GM18517 (cell line): ENCODE measurements at regions not wholly inside any gene's neighbourhood (a gene's known extent, or its start where the extent isn't known, plus 50 kb on each side); places are given as distances from the start of the nearest gene placed in this dataset.

ENCODE experiments used
- ATAC-seq: cut with Tn5 transposase; IDR thresholded peaks from one replicate; pipeline ENCODE4 v1.9.1; 2021; ENCODE audit warnings: mild to moderate bottlenecking, moderate library complexity; ENCODE audit not compliant: unreplicated experiment

- ATAC-seq = no peak
Measured at GRCh38 chr1:98482611-98483010, 178.9 kb upstream of the SNX7 start.

- no peak for ATAC-seq
Measured at GRCh38 chr1:98480271-98480670, 181.2 kb upstream of the SNX7 start.

GRCh38 chr1:98478121-98478520, 183.4 kb upstream of the SNX7 start:
- ATAC-seq = no peak

- no peak for ATAC-seq
Measured at GRCh38 chr1:98472878-98473277, 188.6 kb upstream of the SNX7 start.

- ATAC-seq = no peak
Measured at GRCh38 chr1:98471633-98472032, 189.9 kb upstream of the SNX7 start.

- ATAC-seq = no peak
Measured at GRCh38 chr1:98468111-98468717, 193.3 kb upstream of the SNX7 start.

- ATAC-seq = no peak
Measured at GRCh38 chr1:98467586-98467985, 193.9 kb upstream of the SNX7 start.

- no peak for ATAC-seq
Measured at GRCh38 chr1:98467122-98467521, 194.4 kb upstream of the SNX7 start.

GRCh38 chr1:98461873-98462385, 199.6 kb upstream of the SNX7 start:
- no peak for ATAC-seq

- no peak for ATAC-seq
Measured at GRCh38 chr1:98460136-98460535, 201.4 kb upstream of the SNX7 start.

GRCh38 chr1:98459486-98459870, 202.0 kb upstream of the SNX7 start:
- no peak for ATAC-seq

- no peak for ATAC-seq
Measured at GRCh38 chr1:98458511-98459485, 202.7 kb upstream of the SNX7 start.

- no peak for ATAC-seq
Measured at GRCh38 chr1:98457248-98457647, 204.3 kb upstream of the SNX7 start.

GRCh38 chr1:98454666-98455065, 206.9 kb upstream of the SNX7 start:
- no peak for ATAC-seq

- ATAC-seq = no peak
Measured at GRCh38 chr1:98453066-98453465, 208.5 kb upstream of the SNX7 start.

- ATAC-seq = peak; percentile 49
Measured at GRCh38 chr1:98452162-98452561, 209.4 kb upstream of the SNX7 start.

GRCh38 chr1:98441281-98441680, 220.2 kb upstream of the SNX7 start:
- ATAC-seq = no peak

GRCh38 chr1:98439471-98439870, 222.1 kb upstream of the SNX7 start:
- no peak for ATAC-seq

- no peak for ATAC-seq
Measured at GRCh38 chr1:98437540-98437939, 224.0 kb upstream of the SNX7 start.

GRCh38 chr1:98437011-98437410, 224.5 kb upstream of the SNX7 start:
- no peak for ATAC-seq

- no peak for ATAC-seq
Measured at GRCh38 chr1:98429965-98430443, 231.5 kb upstream of the SNX7 start.

GRCh38 chr1:98428864-98429263, 232.7 kb upstream of the SNX7 start:
- no peak for ATAC-seq
